GM18909 (cell line): ENCODE measurements at regions not wholly inside any gene's neighbourhood (a gene's known extent, or its start where the extent isn't known, plus 50 kb on each side); places are given as distances from the start of the nearest gene placed in this dataset.
"Not testable (repeated sequence)": the region's sequence is repeated elsewhere in the genome, so short reads cannot be mapped to it uniquely, and the experiment has no call there.

Experiments used
- ATAC-seq: cut with Tn5 transposase; IDR thresholded peaks from one replicate; pipeline ENCODE4 v1.9.1; 2021; ENCODE audit warnings: mild to moderate bottlenecking; ENCODE audit not compliant: unreplicated experiment, poor library complexity

- no peak for ATAC-seq
Observed at GRCh38 chr18:38648179-38648578, 1082.6 kb upstream of the CELF4 start.

GRCh38 chr18:38646296-38646695, 1080.7 kb upstream of the CELF4 start:
- no peak for ATAC-seq

DNA sequence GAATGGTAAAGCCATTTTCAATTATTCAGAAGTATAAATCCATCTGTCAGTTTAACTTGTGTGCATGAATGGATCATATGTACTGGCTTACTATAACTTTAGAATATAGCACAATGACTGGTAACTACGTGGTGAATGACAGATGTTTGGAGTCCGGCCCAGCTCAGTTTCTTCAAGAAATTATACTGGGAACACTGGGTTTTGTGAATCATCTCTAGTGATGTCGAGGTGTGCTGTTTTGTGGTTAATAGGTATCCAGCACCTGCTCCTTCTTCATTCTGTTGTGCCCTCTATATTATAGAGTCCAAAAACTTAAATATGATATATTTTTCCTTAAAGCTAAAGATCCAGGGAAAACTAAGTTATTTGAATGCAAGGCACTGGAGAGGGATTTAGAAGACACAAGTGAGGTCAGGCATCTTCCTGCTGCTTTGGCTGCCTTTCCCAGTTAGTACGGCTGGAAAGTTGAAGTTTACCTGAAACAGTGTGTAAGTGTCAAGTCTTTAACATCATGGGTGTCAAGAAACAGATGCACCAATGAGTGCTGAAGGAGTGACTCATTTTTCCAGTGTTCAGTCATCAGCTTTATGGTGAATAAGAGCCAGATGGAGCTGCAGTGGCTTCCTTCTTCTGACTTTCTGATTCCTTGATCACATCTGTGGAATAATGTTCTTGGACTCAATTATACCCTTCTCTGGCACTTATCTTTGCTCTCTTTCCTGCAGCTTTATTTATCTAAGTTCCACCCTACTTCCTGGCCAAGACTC, 1079.5 kb upstream of the CELF4 start:
- no peak for ATAC-seq

DNA sequence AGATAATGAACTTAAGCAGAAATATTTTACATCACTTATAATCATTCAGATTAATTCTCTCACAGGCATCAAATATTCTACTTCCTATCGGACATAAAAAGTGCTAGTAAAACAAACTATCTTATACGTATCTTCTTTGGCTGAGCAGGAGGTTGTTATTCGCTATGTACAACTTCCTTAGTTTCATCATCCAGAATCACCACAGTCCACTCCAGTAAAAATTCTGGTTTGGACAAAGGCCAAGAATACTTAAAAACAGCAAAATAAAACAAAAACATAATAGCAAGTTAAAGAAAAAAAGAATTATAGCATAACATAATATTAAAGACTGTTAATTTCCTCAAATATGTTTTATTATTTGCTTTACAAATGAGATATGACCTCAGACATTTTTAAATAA, 1077.1 kb upstream of the CELF4 start:
- no peak for ATAC-seq

DNA sequence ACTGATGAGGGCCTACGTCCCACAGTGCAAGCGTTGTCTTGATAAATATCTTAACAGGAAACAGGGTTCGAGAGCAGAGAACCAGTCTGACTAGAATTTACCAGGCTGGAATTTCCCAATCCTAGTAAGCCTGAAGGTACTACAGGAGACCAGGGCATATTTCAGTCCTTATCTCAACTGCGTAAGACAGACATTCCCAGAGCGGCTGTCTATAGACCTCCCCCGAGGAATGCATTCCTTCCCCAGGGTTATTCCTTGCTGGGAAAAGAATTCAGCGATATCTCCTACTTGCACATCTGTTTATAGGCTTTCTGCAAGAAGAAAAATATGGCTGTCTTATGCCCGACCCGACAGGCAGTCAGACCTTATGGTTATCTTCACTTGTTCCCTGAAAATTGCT, 1074.1 kb upstream of the CELF4 start:
- not testable (repeated sequence) for ATAC-seq

GRCh38 chr18:38635709-38636430, 1070.3 kb upstream of the CELF4 start:
- no peak for ATAC-seq

DNA sequence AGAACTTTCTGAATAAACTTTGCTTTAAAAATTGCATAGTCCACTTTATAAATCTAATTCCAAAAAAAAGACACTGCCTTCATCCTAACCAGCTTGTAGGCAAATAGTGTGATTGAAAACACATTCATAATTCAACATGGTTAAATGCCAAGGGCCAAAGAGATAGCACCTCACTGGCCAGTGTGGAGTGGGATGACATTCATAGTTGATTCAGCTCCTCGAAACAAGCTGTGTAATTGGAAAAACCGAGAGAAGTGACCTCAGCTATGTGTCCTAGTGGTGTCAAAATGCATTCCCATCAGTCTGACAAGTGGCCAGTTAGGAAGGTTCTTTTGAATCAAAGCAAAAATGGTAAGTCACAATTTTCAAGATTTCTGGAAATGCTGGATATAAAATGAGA, 1068.5 kb upstream of the CELF4 start:
- no peak for ATAC-seq

DNA sequence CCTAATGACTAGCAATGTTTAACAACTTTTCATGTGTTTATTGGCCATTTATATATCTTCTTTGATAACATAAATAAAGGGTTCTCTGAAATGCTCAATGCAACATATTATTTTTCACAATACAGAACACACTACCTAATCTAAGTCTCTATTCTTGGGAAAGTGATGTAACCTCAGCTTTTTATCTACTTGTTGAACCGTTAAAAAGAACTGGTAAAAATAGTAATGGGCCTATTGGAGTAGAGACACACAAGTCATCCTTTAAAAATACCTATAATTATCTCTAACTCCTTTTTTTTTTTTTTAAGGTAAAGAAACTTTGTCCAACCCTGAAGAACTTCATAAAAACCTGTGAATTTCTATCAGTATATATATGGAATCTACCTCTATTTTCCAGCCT, 1067.7 kb upstream of the CELF4 start:
- ATAC-seq: no peak

GRCh38 chr18:38619129-38619528, 1053.5 kb upstream of the CELF4 start:
- ATAC-seq: no peak

DNA sequence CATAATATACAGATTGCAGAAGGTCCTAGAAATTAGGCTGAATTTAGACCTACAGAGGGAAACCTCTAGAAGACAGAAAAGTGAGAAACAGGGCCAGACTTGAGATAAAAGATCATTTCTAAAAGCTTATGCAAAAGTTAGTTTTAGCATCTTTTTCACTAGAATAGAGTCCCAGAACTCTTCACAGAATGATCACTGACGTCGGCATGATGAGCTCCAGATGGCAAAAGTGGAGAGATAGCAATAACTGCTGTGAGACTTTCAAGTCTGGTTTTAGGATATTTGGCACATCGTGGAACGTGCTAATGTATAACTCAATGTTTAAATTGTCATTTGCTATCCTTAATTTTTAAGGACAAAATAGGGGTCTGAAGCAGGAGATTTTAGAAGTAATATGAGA, 1050.7 kb upstream of the CELF4 start:
- no peak for ATAC-seq

GRCh38 chr18:38612904-38613303, 1047.3 kb upstream of the CELF4 start:
- no peak for ATAC-seq

GRCh38 chr18:38611036-38611964, 1045.7 kb upstream of the CELF4 start:
- ATAC-seq: peak; percentile 92

GRCh38 chr18:38606841-38607240, 1041.2 kb upstream of the CELF4 start:
- ATAC-seq: peak; percentile 27

GRCh38 chr18:38602341-38602740, 1036.7 kb upstream of the CELF4 start:
- no peak for ATAC-seq

DNA sequence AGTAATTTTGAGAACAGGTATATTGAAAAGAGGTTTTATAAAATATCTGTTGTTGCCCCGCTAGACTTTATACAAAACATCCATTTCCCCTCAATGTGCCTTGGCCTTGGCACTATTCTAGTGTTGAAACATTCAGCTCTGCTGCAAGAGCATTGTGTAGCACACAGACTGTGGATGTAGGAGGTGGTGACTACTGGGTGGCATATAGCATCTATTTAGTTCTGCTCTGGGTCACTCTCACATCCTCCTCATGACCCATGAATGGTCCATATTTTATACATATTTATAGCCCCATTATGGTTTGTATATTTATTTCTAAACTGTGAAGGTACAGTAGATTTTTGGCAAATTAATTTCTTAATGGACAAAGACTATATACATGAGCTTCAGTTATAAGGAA, 1022.0 kb upstream of the CELF4 start:
- no peak for ATAC-seq

DNA sequence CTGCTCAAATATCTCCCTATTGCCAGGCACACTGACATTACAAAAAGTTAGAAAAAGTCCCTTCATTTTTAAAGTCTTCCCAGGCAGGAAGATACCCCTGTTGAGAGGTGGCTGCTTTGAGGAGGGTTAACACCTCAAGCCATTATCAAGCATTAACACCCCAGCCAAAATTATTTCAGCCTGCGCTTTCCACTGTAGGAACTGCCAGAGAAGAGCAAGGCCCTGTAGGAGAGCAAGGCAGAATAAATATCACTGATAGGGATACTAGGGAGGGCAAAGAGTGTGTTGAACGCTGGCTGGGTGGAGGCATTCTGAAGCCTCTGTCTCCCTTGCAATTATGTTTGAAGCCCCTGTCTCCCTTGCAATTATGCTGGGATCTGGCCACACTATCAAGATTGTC, 1020.7 kb upstream of the CELF4 start:
- no peak for ATAC-seq

DNA sequence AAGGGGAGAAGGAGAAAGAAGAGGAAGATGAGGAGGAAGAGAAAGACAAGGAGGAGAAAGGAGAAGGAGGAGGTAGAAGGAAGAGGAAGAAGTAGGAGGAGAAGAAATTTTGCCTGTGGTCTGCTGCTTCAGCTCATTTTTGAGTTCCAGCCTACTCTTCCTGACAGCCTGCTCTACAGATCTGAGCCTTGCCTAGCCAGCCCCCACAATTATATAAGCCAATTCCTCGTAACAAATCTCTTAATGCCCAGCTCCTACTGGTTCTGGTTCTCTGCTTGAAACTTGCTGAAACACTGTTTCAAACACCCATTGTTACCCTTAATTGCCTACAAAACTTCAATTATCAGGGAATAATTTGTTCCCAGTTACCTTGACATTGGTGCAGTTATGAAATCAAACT, 1014.2 kb upstream of the CELF4 start:
- no peak for ATAC-seq

- no peak for ATAC-seq
Observed at GRCh38 chr18:38576916-38577315, 1011.3 kb upstream of the CELF4 start.

DNA sequence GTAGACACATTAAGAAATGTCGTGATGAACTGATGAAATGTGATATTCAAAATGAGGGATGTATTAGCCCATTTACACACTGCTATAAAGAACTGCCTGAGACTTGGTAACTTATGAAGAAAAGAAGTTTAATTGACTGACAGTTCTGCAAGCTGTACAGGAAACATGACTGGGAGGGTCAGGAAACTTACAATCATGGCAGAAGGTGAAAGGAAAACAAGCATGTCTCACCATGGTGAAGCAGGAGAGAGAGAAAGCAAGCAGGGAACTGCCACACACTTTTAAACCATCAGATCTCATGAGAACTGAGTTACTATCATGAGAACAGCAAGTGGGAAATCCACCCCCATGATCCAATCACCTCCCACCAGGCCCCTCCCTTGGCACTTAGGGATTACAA, 1010.8 kb upstream of the CELF4 start:
- no peak for ATAC-seq

- ATAC-seq: no peak
Observed at GRCh38 chr18:38575648-38576047, 1010.0 kb upstream of the CELF4 start.

DNA sequence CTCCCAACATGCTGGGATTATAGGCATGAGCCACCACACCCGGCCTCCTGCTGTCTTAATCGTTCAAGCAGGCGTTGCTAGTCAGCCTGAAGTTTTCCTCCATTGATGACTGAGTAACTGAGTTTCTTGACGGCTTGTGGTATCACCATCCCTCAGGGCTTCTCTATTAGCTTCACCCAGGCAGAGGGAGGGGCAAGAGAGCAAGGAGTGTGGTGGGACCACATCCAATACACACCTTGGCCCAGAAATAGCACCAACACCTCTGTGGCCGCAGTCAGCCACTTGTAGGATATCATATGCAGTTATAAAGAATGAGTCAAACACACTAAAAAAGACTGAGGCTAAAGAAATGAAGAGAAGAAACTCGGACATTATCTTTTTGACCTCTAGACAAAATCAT, 1009.4 kb upstream of the CELF4 start:
- no peak for ATAC-seq
